ENCODE measurements at regions not wholly inside any gene's neighbourhood (a gene's known extent, or its start where the extent isn't known, plus 50 kb on each side); places are given as distances from the start of the nearest gene placed in this dataset.
A peak's percentile ranks its signal among the peaks of the same experiment; 100 is the strongest.

- DNase-seq: no peak
Observed at GRCh38 chr6:142683714-142684141, 261.2 kb downstream of the HIVEP2 start.

GRCh38 chr6:142684371-142684770 lies 260.6 kb downstream of the HIVEP2 start:
- no peak for DNase-seq

- DNase-seq: peak; percentile 33
Observed at GRCh38 chr6:142685852-142686506, 259.0 kb downstream of the HIVEP2 start.

- DNase-seq: no peak
Observed at GRCh38 chr6:142686507-142686887, 258.5 kb downstream of the HIVEP2 start.

- peak; percentile 62 for DNase-seq
Observed at GRCh38 chr6:142692942-142693341, 252.0 kb downstream of the HIVEP2 start.

GRCh38 chr6:142693441-142693840 lies 251.5 kb downstream of the HIVEP2 start:
- no peak for DNase-seq

GRCh38 chr6:142694054-142694453 lies 250.9 kb downstream of the HIVEP2 start:
- DNase-seq: no peak

- no peak for DNase-seq
Observed at GRCh38 chr6:142695016-142695415, 250.0 kb downstream of the HIVEP2 start.

- no peak for DNase-seq
Observed at GRCh38 chr6:142696123-142697000, 248.6 kb downstream of the HIVEP2 start.

GRCh38 chr6:142697001-142697335 lies 248.0 kb downstream of the HIVEP2 start:
- no peak for DNase-seq

- no peak for DNase-seq
Observed at GRCh38 chr6:142697922-142698321, 247.1 kb downstream of the HIVEP2 start.

- DNase-seq: no peak
Observed at GRCh38 chr6:142698751-142699150, 246.2 kb downstream of the HIVEP2 start.

GRCh38 chr6:142699391-142699790 lies 245.6 kb downstream of the HIVEP2 start:
- DNase-seq: no peak

- DNase-seq: no peak
Observed at GRCh38 chr6:142700032-142700431, 244.9 kb downstream of the HIVEP2 start.

- no peak for DNase-seq
Observed at GRCh38 chr6:142700671-142701312, 244.2 kb downstream of the HIVEP2 start.
